ENCODE measurements at regions not wholly inside any gene's neighbourhood (a gene's known extent, or its start where the extent isn't known, plus 50 kb on each side); places are given as distances from the start of the nearest gene placed in this dataset.
A peak's percentile ranks its signal among the peaks of the same experiment; 100 is the strongest.
"Not testable (repeated sequence)": the region's sequence is repeated elsewhere in the genome, so short reads cannot be mapped to it uniquely, and the experiment has no call there.

GRCh38 chr14:106776395-106776983 is 1250.1 kb downstream of the TMEM121 start:
- DNase-seq (ENCODE audit: low spot score): no peak
- no peak for ATAC-seq

GRCh38 chr14:106778986-106779385 is 1252.6 kb downstream of the TMEM121 start:
- no peak for ATAC-seq
- DNase-seq (ENCODE audit: low spot score): no peak

GRCh38 chr14:106786697-106787096 is 1260.3 kb downstream of the TMEM121 start:
- ATAC-seq: no peak
- DNase-seq (ENCODE audit: low spot score): no peak

GRCh38 chr14:106787626-106788025 is 1261.2 kb downstream of the TMEM121 start:
- no peak for DNase-seq (ENCODE audit: low spot score)

GRCh38 chr14:106788534-106788933 is 1262.2 kb downstream of the TMEM121 start:
- ATAC-seq: no peak

More at GRCh38 chr14:106787626-106788025, 1261.2 kb downstream of the TMEM121 start:
- no peak for ATAC-seq

GRCh38 chr14:106789318-106789717 is 1262.9 kb downstream of the TMEM121 start:
- no peak for ATAC-seq
- no peak for DNase-seq (ENCODE audit: low spot score)

More at GRCh38 chr14:106788534-106788933, 1262.2 kb downstream of the TMEM121 start:
- no peak for DNase-seq (ENCODE audit: low spot score)

- ATAC-seq: peak; percentile 87
- DNase-seq (ENCODE audit: low spot score): peak; percentile 72
Measured at GRCh38 chr14:106790189-106791036, 1264.0 kb downstream of the TMEM121 start.

- DNase-seq (ENCODE audit: low spot score): no peak
Measured at GRCh38 chr14:106792543-106792942, 1266.2 kb downstream of the TMEM121 start.

GRCh38 chr14:106798166-106798565 is 1271.8 kb downstream of the TMEM121 start:
- not testable (repeated sequence) for ATAC-seq

More at GRCh38 chr14:106792543-106792942, 1266.2 kb downstream of the TMEM121 start:
- no peak for ATAC-seq

GRCh38 chr14:106802413-106803364 is 1276.3 kb downstream of the TMEM121 start:
- ATAC-seq (no peak), DNase-seq (ENCODE audit: low spot score) (no peak)

More at GRCh38 chr14:106798166-106798565, 1271.8 kb downstream of the TMEM121 start:
- not testable (repeated sequence) for DNase-seq (ENCODE audit: low spot score)

GRCh38 chr14:106803379-106803778 is 1277.0 kb downstream of the TMEM121 start:
- ATAC-seq (no peak), DNase-seq (ENCODE audit: low spot score) (no peak)

- DNase-seq (ENCODE audit: low spot score): no peak
- no peak for ATAC-seq
Measured at GRCh38 chr14:106807493-106807892, 1281.1 kb downstream of the TMEM121 start.

GRCh38 chr14:106808458-106808857 is 1282.1 kb downstream of the TMEM121 start:
- ATAC-seq (no peak), DNase-seq (ENCODE audit: low spot score) (no peak)

- no peak for ATAC-seq
- DNase-seq (ENCODE audit: low spot score): no peak
Measured at GRCh38 chr14:106808907-106809306, 1282.5 kb downstream of the TMEM121 start.

- no peak for ATAC-seq
- DNase-seq (ENCODE audit: low spot score): no peak
Measured at GRCh38 chr14:106809615-106810014, 1283.2 kb downstream of the TMEM121 start.

GRCh38 chr14:106810168-106810567 is 1283.8 kb downstream of the TMEM121 start:
- ATAC-seq; DNase-seq (ENCODE audit: low spot score): not testable (repeated sequence)

- DNase-seq (ENCODE audit: low spot score): no peak
- ATAC-seq: no peak
Measured at GRCh38 chr14:106811162-106811561, 1284.8 kb downstream of the TMEM121 start.

- ATAC-seq (no peak), DNase-seq (ENCODE audit: low spot score) (no peak)
Measured at GRCh38 chr14:106812788-106813476, 1286.5 kb downstream of the TMEM121 start.

- ATAC-seq (no peak), DNase-seq (ENCODE audit: low spot score) (no peak)
Measured at GRCh38 chr14:106813477-106813823, 1287.1 kb downstream of the TMEM121 start.

GRCh38 chr14:106820119-106820518 is 1293.7 kb downstream of the TMEM121 start:
- no peak for ATAC-seq

More at GRCh38 chr14:106820119-106820518, 1293.7 kb downstream of the TMEM121 start:
- DNase-seq (ENCODE audit: low spot score): no peak

Measured in left lobe of liver (tissue), 2 donors.